Fibroblast of lung (primary cell): ENCODE measurements at regions not wholly inside any gene's neighbourhood (a gene's known extent, or its start where the extent isn't known, plus 50 kb on each side); places are given as distances from the start of the nearest gene placed in this dataset.

ENCODE experiments used
- DNase-seq, 2 donors: peaks; one replicate each; pipeline versions ENCODE4 v3.0.0 to v3.0.0-alpha.2; 2010; ENCODE audit warnings: low read depth in 2 of 2
- H2AFZ ChIP-seq: 2 replicates; pipeline ENCODE4 v1.5.1; 2012; ENCODE audit warnings: low read length, control low read depth, inconsistent platforms
- H3K27ac ChIP-seq: 2 replicates; pipeline ENCODE4 v1.5.1; 2011; ENCODE audit warnings: low read length, control low read depth; ENCODE audit not compliant: insufficient read depth
- H3K27me3 ChIP-seq: 2 replicates; pipeline ENCODE4 v1.5.1; 2011; ENCODE audit warnings: mild to moderate bottlenecking, low read length; ENCODE audit not compliant: control insufficient read depth, insufficient read depth
- H3K36me3 ChIP-seq: 2 replicates; pipeline ENCODE4 v1.5.1; 2011; ENCODE audit warnings: low read length; ENCODE audit not compliant: control insufficient read depth, insufficient read depth
- H3K4me1 ChIP-seq: 2 replicates; pipeline ENCODE4 v1.5.1; 2011; ENCODE audit warnings: low read length; ENCODE audit not compliant: control insufficient read depth, insufficient read depth; ENCODE audit errors: extremely low read depth
- H3K4me2 ChIP-seq: 2 replicates; pipeline ENCODE4 v1.5.1; 2011; ENCODE audit warnings: low read length, control low read depth; ENCODE audit not compliant: insufficient read depth; ENCODE audit errors: extremely low read depth
- H3K4me3 ChIP-seq, 4 experiments: fragments of 200-600 bp in 1 of 4; sonication (generic) in 1 of 4; replicated peaks in 1 of 4; 2 replicates each; pipeline ENCODE4 v1.5.1; 2011 to 2016; ENCODE audit warnings: low read length in 4 of 4, low read depth in 3 of 4, mild to moderate bottlenecking in 3 of 4, control low read depth in 2 of 4, inconsistent platforms in 1 of 4, mixed read lengths in 1 of 4; ENCODE audit not compliant: insufficient read depth in 1 of 4; ENCODE audit errors: control extremely low read depth in 1 of 4
- H3K79me2 ChIP-seq: 2 replicates; pipeline ENCODE4 v1.5.1; 2012; ENCODE audit warnings: mild to moderate bottlenecking, low read length, inconsistent platforms; ENCODE audit not compliant: control insufficient read depth, insufficient read depth
- H3K9ac ChIP-seq: 2 replicates; pipeline ENCODE4 v1.5.1; 2011; ENCODE audit warnings: mild to moderate bottlenecking, low read length, control low read depth; ENCODE audit not compliant: insufficient read depth
- H3K9me3 ChIP-seq: 2 replicates; pipeline ENCODE4 v1.5.1; 2012; ENCODE audit warnings: low read depth, low read length; ENCODE audit not compliant: control insufficient read depth, insufficient read depth
- H4K20me1 ChIP-seq: 2 replicates; pipeline ENCODE4 v1.5.1; 2011; ENCODE audit warnings: low read length; ENCODE audit not compliant: control insufficient read depth, insufficient read depth; ENCODE audit errors: extremely low read depth
- EZH2 ChIP-seq: IDR thresholded peaks from 2 replicates; pipeline ENCODE4 v1.5.1; 2012; ENCODE audit warnings: low read length, control low read depth, mild to moderate bottlenecking; ENCODE audit errors: missing control alignments
- TF ChIP-seq, protein P1 (sequence below), 2 donors: IDR thresholded peaks in 1 of 2; conservative IDR thresholded peaks in 1 of 2; 1 replicate in 1 of 2; 2 replicates in 1 of 2; pipeline ENCODE4 v1.5.1; 2011 to 2012; ENCODE audit warnings: low read length in 2 of 2, control low read depth in 1 of 2, inconsistent platforms in 1 of 2, low read depth in 1 of 2, mild to moderate bottlenecking in 1 of 2

GRCh38 chr17:73909186-73909585 lies 264.9 kb upstream of the SDK2 start:
- H3K79me2 ChIP-seq, result no peaks in the 10 kb centered on the region
- no peak overlapping the region for H3K4me3 ChIP-seq
- H3K36me3 ChIP-seq, result no peaks in the 10 kb centered on the region
- H3K4me1 ChIP-seq, result no peaks in the 10 kb centered on the region
- H3K9ac ChIP-seq, result no peak overlapping the region
- H3K9me3 ChIP-seq, result no peaks in the 10 kb centered on the region
- TF ChIP-seq, protein P1, sequence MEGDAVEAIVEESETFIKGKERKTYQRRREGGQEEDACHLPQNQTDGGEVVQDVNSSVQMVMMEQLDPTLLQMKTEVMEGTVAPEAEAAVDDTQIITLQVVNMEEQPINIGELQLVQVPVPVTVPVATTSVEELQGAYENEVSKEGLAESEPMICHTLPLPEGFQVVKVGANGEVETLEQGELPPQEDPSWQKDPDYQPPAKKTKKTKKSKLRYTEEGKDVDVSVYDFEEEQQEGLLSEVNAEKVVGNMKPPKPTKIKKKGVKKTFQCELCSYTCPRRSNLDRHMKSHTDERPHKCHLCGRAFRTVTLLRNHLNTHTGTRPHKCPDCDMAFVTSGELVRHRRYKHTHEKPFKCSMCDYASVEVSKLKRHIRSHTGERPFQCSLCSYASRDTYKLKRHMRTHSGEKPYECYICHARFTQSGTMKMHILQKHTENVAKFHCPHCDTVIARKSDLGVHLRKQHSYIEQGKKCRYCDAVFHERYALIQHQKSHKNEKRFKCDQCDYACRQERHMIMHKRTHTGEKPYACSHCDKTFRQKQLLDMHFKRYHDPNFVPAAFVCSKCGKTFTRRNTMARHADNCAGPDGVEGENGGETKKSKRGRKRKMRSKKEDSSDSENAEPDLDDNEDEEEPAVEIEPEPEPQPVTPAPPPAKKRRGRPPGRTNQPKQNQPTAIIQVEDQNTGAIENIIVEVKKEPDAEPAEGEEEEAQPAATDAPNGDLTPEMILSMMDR (conservative IDR thresholded peaks at IDR 0.05 in 1 of 2, IDR thresholded peaks at IDR 0.05 in 1 of 2; ENCODE audit: low read depth in 1 of 2, low read length in 2 of 2), result no peak
- no peak for TF ChIP-seq EZH2
- H2AFZ ChIP-seq, result no peak overlapping the region
- no peak overlapping the region for H3K4me2 ChIP-seq
- H3K27ac ChIP-seq, result no peak overlapping the region
- no peaks in the 10 kb centered on the region for H4K20me1 ChIP-seq
- DNase-seq, result no peak
- no peaks in the 10 kb centered on the region for H3K27me3 ChIP-seq

DNA sequence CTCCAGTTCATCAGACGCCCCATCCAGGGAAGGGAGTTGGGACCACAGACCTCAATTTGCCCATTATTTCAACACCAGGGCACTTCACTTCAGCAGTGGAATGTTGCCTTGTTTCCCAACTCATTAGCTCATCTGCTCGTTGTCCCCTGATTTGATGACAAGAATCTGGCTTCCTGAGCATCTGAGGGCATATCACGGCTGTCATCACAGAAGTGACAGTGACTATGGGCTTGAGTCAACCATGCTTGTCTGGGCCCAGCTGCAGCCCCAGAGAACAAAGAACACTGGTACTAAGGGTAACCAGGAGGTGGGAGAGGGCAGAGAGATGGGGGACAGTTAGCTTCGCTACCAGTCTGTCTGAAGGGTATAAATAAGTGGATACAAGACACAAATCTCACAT lies 266.0 kb upstream of the SDK2 start:
- Histone ChIP-seq H3K36me3 (no peaks in the 10 kb centered on the region), H3K4me1 (no peaks in the 10 kb centered on the region), H3K79me2 (no peaks in the 10 kb centered on the region), H3K27me3 (no peaks in the 10 kb centered on the region), H2AFZ (no peak overlapping the region), H4K20me1 (no peaks in the 10 kb centered on the region), H3K4me2 (no peak overlapping the region), H3K27ac (no peak overlapping the region), H3K9ac (no peak overlapping the region), H3K4me3 (no peak overlapping the region), H3K9me3 (no peaks in the 10 kb centered on the region)
- no peak for DNase-seq
- TF ChIP-seq, protein P1 (conservative IDR thresholded peaks at IDR 0.05 in 1 of 2, IDR thresholded peaks at IDR 0.05 in 1 of 2; ENCODE audit: low read depth in 1 of 2, low read length in 2 of 2), result no peak
- TF ChIP-seq EZH2, result no peak

DNA sequence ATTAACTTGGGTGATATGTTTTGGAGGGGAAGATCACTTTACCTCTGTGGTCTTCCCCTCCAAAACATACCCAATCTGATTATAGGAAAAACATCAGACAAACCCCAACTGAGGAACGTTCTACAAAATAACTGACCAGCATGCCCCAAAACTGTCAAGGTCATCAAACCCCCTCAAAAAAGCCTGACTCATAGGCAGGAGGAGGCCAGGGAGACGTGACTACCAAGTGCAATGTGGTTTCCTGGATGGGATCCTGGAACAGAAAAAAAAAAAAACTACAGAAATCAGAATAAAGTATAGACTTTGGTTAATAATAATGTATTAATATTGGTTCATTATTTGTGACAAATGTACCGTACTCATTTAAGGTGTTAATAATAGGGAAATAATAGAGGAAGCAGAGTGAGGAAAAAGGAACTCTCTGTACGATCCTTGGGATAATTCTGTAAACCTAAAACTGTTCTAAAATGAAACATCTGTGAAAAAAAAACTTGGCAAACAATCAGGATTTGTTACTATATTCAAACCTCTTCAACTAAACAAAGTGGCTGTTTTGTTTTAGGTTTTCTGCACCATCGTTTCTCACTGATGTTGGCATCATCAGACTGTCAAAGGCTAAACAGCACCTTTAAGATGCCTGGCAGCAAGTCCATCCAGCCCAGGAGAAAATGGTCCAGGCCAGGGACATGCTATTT lies 266.7 kb upstream of the SDK2 start:
- Histone ChIP-seq H3K36me3 (no peaks in the 10 kb centered on the region), H2AFZ (no peak overlapping the region), H3K9me3 (no peaks in the 10 kb centered on the region), H3K4me2 (no peak overlapping the region), H3K9ac (no peak overlapping the region), H3K79me2 (no peaks in the 10 kb centered on the region), H3K4me3 (no peak overlapping the region), H3K27me3 (no peaks in the 10 kb centered on the region), H3K4me1 (no peaks in the 10 kb centered on the region), H4K20me1 (no peaks in the 10 kb centered on the region), H3K27ac (no peak overlapping the region)
- TF ChIP-seq, protein P1 (conservative IDR thresholded peaks at IDR 0.05 in 1 of 2, IDR thresholded peaks at IDR 0.05 in 1 of 2; ENCODE audit: low read depth in 1 of 2, low read length in 2 of 2), result no peak
- TF ChIP-seq EZH2, result no peak
- no peak for DNase-seq
